ENCODE measurements at regions not wholly inside any gene's neighbourhood (a gene's known extent, or its start where the extent isn't known, plus 50 kb on each side); places are given as distances from the start of the nearest gene placed in this dataset.
A peak's percentile ranks its signal among the peaks of the same experiment; 100 is the strongest.

DNA sequence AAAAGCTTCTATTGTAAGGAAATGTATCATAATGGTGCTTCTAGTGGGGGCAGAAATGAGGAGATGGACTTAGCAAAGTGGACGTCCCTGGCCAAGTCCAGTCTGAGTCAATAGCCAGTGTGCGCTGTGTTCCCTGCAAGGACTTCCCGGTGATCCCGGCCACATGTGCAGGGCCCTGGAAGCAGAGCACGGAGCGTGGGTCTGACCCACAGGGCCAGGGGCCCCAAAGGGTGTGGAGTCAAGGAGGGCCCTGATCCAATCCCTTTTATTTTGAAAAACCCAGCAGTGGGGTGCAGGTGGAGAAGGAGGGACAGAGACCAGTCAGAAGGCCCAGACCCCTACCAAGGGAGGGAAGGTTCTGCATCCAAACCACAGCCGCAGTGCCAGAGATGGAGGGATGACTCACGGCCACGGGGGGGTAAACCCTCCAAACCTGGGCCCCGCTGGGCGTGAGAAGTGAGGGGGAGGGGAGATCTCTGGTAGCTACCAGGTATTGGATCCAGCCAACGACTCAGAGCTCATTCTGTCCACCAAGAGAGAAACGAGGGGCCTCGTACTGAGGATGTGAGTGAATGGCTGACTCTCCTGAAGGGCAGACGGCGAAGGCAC is 57.2 kb upstream of the VIPR2 start:
- TF ChIP-seq, protein P1, sequence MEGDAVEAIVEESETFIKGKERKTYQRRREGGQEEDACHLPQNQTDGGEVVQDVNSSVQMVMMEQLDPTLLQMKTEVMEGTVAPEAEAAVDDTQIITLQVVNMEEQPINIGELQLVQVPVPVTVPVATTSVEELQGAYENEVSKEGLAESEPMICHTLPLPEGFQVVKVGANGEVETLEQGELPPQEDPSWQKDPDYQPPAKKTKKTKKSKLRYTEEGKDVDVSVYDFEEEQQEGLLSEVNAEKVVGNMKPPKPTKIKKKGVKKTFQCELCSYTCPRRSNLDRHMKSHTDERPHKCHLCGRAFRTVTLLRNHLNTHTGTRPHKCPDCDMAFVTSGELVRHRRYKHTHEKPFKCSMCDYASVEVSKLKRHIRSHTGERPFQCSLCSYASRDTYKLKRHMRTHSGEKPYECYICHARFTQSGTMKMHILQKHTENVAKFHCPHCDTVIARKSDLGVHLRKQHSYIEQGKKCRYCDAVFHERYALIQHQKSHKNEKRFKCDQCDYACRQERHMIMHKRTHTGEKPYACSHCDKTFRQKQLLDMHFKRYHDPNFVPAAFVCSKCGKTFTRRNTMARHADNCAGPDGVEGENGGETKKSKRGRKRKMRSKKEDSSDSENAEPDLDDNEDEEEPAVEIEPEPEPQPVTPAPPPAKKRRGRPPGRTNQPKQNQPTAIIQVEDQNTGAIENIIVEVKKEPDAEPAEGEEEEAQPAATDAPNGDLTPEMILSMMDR (IDR thresholded peaks at IDR 0.05; ENCODE audit: insufficient read depth, low read length, severe bottlenecking), result no peak
- no peaks in the 10 kb centered on the region for H3K36me3 ChIP-seq (ENCODE audit: control insufficient read depth, insufficient read depth, low read length)
- DNase-seq (ENCODE audit: low read depth), result no peak

DNA sequence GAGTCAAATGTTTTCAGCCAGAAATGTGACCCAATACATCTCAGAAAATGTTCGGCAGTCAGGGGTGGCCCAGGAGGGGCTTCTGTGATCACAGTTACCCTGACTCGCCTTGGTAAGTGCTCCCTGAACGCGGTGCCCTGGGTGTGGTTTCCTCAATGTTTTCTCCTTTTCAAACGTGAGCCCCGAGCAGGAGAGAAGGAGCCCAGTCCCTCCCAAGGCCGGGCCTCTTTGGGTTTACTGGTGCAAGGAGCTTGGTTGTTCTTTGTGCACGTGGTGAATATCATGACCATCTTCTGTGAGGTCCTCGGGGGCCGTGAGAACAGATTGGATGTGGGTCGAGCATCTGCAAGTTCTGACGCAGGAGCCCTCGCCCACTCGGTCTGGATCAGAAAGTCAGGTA is 55.8 kb upstream of the VIPR2 start:
- no peak for FAIRE-seq
- H3K36me3 ChIP-seq (ENCODE audit: control insufficient read depth, insufficient read depth, low read length), result no peaks in the 10 kb centered on the region
- no peak overlapping the region for H3K4me3 ChIP-seq (ENCODE audit: low read depth, low read length)
- no peak for DNase-seq (ENCODE audit: low read depth)
- TF ChIP-seq, protein P1 (IDR thresholded peaks at IDR 0.05; ENCODE audit: insufficient read depth, low read length, severe bottlenecking), result no peak
- no peaks in the 10 kb centered on the region for H3K27me3 ChIP-seq (ENCODE audit: control insufficient read depth, insufficient read depth, low read length)

More for the DNA sequence above, 57.2 kb upstream of the VIPR2 start:
- Histone ChIP-seq H3K27me3 (ENCODE audit: control insufficient read depth, insufficient read depth, low read length) (no peaks in the 10 kb centered on the region), H3K4me3 (ENCODE audit: low read depth, low read length) (no peak overlapping the region)
- no peak for FAIRE-seq

DNA sequence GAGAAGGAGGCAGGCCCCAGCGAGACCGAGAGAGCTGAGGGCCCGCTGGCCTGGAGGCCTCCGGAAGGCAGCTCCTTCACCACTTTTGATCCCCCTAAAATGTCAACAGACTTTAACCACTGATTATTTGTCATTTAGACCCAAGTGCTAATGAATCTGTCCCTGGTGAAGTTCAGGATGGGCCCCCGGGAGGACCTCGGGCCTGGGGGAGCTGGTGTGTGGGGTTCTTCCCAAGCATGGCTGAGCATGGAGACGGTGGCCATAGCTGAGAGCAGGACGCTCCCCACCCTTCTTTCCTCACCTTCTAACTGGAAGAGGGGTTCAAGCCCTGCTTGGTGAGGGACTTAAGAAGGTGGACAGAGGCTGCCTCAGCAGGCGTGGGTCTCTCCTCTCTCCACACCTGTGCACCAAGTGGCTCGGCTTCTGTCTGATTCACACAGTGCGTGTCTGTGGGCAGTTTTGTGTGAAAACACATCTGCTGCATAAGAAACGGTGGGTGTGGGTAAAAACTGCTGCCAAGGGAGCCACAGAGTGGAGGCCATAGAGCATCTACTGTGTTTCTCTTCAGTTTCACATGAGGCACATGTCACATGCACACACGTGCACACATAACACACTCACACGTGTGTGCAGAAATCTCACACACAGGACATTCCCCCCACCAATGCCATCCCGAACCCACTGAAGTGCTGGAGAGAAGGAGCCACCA is 53.5 kb upstream of the VIPR2 start:
- Histone ChIP-seq H3K4me3 (ENCODE audit: low read depth, low read length) (no peak overlapping the region), H3K27me3 (ENCODE audit: control insufficient read depth, insufficient read depth, low read length) (no peaks in the 10 kb centered on the region), H3K36me3 (ENCODE audit: control insufficient read depth, insufficient read depth, low read length) (no peaks in the 10 kb centered on the region)
- FAIRE-seq (no peak), DNase-seq (ENCODE audit: low read depth) (no peak)
- TF ChIP-seq, protein P1 (IDR thresholded peaks at IDR 0.05; ENCODE audit: insufficient read depth, low read length, severe bottlenecking), result no peak

DNA sequence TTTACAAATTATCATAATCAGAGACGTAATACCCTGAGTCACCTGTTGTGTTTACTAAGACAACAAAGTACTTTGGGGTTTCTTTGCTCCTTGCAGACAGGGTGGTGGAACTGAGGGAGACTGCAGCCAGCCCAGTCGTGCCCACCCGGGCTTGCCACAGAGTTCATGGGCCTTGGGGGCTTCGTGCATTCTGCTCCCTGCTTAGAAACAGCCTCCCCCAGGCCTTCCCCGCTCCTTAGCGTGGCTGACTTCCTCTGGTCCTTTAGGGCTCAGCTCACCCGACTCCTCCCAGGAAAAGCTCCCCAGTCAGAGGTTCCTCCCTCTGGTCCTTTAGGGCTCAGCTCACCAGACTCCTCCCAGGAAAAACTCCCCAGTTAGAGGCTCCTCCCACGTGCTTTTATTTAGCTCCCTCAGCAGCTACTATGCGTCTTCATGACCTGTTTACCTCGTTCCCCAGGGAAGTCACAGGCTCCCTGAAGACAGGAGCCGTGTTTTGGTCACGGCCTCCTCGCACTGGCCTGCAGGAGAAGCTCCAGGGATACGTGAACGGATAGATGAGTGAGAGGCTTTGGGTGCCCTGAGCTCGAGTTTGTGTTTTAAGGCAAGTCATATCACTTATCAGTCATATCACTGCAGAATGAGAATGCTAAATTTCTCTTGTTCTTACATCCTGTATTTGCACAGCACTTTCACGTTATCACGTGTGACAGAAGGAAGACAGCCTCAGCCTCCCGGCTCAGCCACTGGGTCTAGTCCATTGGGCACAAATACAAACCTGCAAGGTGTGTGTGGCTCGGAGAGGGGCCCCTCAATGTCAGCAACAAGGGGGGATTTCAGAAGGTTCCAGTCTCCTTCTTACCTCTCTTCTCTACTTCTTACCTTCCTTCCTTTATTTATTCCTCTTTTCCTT is 52.7 kb upstream of the VIPR2 start:
- H3K36me3 ChIP-seq (ENCODE audit: control insufficient read depth, insufficient read depth, low read length), result no peaks in the 10 kb centered on the region
- no peaks in the 10 kb centered on the region for H3K27me3 ChIP-seq (ENCODE audit: control insufficient read depth, insufficient read depth, low read length)
- no peak overlapping the region for H3K4me3 ChIP-seq (ENCODE audit: low read depth, low read length)
- TF ChIP-seq, protein P1 (IDR thresholded peaks at IDR 0.05; ENCODE audit: insufficient read depth, low read length, severe bottlenecking), result no peak
- peak; percentile 10 for DNase-seq (ENCODE audit: low read depth)
- FAIRE-seq, result no peak

DNA sequence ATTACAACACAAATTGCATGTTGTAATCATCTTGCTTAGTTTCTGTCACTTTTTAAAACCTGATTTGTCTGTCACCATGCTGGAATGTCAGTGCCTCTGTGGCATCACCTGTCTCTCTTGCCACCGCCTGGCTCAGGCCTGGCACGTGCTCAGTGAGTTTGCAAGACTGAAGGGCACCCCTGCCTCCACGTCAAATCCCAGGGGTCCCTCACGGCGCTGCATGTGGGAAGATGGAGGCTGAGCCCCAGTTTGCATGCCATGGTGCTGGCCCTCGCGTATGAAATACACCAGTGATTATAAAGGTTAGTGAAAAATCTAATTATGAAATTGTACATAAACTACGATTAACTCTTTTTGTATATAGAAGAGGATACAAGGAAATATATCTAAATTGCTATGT is 51.9 kb upstream of the VIPR2 start:
- no peak for DNase-seq (ENCODE audit: low read depth)
- Histone ChIP-seq H3K4me3 (ENCODE audit: low read depth, low read length) (no peak overlapping the region), H3K27me3 (ENCODE audit: control insufficient read depth, insufficient read depth, low read length) (no peaks in the 10 kb centered on the region), H3K36me3 (ENCODE audit: control insufficient read depth, insufficient read depth, low read length) (no peaks in the 10 kb centered on the region)
- TF ChIP-seq, protein P1 (IDR thresholded peaks at IDR 0.05; ENCODE audit: insufficient read depth, low read length, severe bottlenecking), result no peak
- FAIRE-seq, result no peak
